GM21786 (cell line): ENCODE measurements at regions not wholly inside any gene's neighbourhood (a gene's known extent, or its start where the extent isn't known, plus 50 kb on each side); places are given as distances from the start of the nearest gene placed in this dataset.
"Not testable (repeated sequence)": the region's sequence is repeated elsewhere in the genome, so short reads cannot be mapped to it uniquely, and the experiment has no call there.

ENCODE experiments used
- ATAC-seq: cut with Tn5 transposase; IDR thresholded peaks from one replicate; pipeline ENCODE4 v1.9.1; 2021; ENCODE audit not compliant: unreplicated experiment

GRCh38 chr6:105858639-105859038 is 227.5 kb upstream of the PRDM1 start:
- ATAC-seq = not testable (repeated sequence)

GRCh38 chr6:105855433-105855832 is 230.7 kb upstream of the PRDM1 start:
- ATAC-seq = no peak

- not testable (repeated sequence) for ATAC-seq
Observed at GRCh38 chr6:105853979-105854378, 232.2 kb upstream of the PRDM1 start.

GRCh38 chr6:105851606-105852005 is 234.5 kb upstream of the PRDM1 start:
- no peak for ATAC-seq

- no peak for ATAC-seq
Observed at GRCh38 chr6:105851113-105851580, 235.0 kb upstream of the PRDM1 start.

- no peak for ATAC-seq
Observed at GRCh38 chr6:105850261-105851112, 235.6 kb upstream of the PRDM1 start.

- ATAC-seq = no peak
Observed at GRCh38 chr6:105849746-105850145, 236.4 kb upstream of the PRDM1 start.

- ATAC-seq = no peak
Observed at GRCh38 chr6:105847433-105847832, 238.7 kb upstream of the PRDM1 start.

- ATAC-seq = no peak
Observed at GRCh38 chr6:105844275-105844883, 241.8 kb upstream of the PRDM1 start.

GRCh38 chr6:105839266-105839665 is 246.9 kb upstream of the PRDM1 start:
- ATAC-seq = no peak

- no peak for ATAC-seq
Observed at GRCh38 chr6:105838171-105838570, 248.0 kb upstream of the PRDM1 start.

GRCh38 chr6:105836889-105837288 is 249.2 kb upstream of the PRDM1 start:
- no peak for ATAC-seq

GRCh38 chr6:105836379-105836778 is 249.8 kb upstream of the PRDM1 start:
- ATAC-seq = no peak

- ATAC-seq = no peak
Observed at GRCh38 chr6:105835373-105835772, 250.8 kb upstream of the PRDM1 start.

GRCh38 chr6:105833959-105834947 is 251.9 kb upstream of the PRDM1 start:
- ATAC-seq = no peak

- no peak for ATAC-seq
Observed at GRCh38 chr6:105832313-105832761, 253.8 kb upstream of the PRDM1 start.

GRCh38 chr6:105831311-105832097 is 254.6 kb upstream of the PRDM1 start:
- no peak for ATAC-seq

GRCh38 chr6:105825210-105825609 is 260.9 kb upstream of the PRDM1 start:
- no peak for ATAC-seq

GRCh38 chr6:105824732-105825131 is 261.4 kb upstream of the PRDM1 start:
- ATAC-seq = peak; percentile 45

- ATAC-seq = no peak
Observed at GRCh38 chr6:105821777-105822176, 264.4 kb upstream of the PRDM1 start.
